ENCODE measurements at regions not wholly inside any gene's neighbourhood (a gene's known extent, or its start where the extent isn't known, plus 50 kb on each side); places are given as distances from the start of the nearest gene placed in this dataset.

- no peak for DNase-seq (ENCODE audit: low read depth, low spot score)
Observed at GRCh38 chr11:130639369-130639768, 190.9 kb downstream of the ADAMTS15 start.

DNA sequence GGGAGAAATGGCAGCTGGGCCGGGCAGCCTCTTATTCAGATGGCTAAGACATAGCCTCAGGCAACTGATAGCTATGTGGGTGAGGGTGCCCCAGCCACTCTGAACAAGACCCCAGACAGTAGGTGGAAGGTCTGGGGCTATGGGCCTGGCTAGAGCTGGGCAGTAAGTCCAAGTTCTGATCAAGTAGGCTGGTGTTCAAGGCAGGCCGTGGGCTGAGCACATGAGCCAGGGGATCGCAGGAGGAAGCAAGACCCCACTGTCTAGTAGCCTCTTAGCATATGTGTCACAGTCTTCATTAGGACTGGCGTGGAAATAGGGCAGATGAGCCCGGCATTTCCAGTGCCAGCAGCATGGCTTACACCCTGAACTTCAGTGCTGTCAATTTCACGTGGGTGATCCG lies 192.1 kb downstream of the ADAMTS15 start:
- no peak for DNase-seq (ENCODE audit: low read depth, low spot score)

DNA sequence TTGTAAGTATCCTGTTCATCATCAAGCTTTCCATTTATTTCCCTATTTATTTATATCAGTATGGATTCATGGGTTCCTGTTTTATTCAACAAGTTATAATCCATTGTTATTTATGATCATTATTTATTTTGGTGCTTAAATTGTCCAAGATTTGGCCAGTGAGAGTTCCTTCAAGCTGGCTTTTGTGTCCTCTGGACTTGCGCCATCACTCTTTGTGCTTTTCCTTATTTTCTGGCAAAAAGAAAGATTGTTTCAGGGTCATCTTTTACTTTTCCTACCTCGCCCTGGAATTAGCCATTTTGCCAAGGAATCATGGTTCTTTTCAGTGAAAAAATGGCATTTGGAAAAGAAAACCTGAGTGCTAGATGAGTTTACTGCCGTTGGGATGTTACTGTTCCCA lies 193.4 kb downstream of the ADAMTS15 start:
- no peak for DNase-seq (ENCODE audit: low read depth, low spot score)

GRCh38 chr11:130642994-130643393 lies 194.5 kb downstream of the ADAMTS15 start:
- DNase-seq (ENCODE audit: low read depth, low spot score): no peak

- DNase-seq (ENCODE audit: low read depth, low spot score): no peak
Observed at GRCh38 chr11:130644187-130644586, 195.7 kb downstream of the ADAMTS15 start.

DNA sequence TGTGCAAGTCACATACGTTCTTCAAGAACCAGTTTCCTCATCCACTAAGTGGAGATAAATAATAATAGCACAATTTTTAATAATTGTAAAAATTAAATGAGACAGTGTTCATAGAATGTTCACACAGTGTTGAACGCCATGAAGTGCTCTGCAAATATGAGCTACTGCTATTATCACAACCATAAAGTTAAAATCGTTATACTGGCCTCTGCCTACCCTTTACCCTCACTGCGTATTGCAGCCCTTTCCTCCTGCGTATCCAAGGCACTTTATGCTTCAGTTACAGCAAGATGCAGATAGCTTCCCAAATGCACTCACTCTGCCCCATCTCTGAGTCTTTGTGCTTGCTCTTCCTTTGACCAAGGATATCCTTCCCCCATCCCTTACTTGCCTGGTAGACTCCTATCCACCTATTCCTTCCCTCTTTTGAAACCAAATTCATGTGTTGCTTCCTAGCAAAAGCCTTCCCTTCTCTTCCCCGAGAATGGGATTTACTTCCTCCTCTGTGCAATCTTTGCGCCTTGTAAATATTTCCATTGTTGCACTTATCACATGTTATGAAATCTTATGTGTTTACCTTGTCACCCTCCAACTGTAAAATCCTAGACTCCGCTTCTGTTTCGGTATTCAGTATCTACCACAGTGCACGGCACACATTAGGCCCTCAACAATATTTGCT lies 196.9 kb downstream of the ADAMTS15 start:
- DNase-seq (ENCODE audit: low read depth, low spot score): no peak

- no peak for DNase-seq (ENCODE audit: low read depth, low spot score)
Observed at GRCh38 chr11:130645843-130646197, 197.4 kb downstream of the ADAMTS15 start.

DNA sequence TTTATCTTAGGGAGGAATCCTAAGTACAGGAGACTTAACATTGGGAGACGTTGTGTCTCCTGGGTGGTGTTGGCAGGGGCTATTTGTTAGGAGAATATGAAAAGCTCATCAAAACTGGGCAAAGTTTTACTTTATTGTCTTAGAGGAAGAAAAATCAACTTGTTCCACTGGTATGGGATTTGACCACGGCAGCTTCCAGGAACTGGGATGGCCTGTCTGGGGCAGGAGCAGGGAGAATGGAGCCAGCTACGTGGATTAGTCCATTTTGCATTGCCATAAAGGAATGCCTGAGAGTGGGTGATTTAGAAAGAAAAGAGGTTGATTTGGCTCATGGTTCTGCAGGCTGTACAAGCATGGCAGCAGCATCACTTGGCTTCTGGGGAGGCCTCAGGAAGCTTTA lies 198.4 kb downstream of the ADAMTS15 start:
- DNase-seq (ENCODE audit: low read depth, low spot score): no peak

DNA sequence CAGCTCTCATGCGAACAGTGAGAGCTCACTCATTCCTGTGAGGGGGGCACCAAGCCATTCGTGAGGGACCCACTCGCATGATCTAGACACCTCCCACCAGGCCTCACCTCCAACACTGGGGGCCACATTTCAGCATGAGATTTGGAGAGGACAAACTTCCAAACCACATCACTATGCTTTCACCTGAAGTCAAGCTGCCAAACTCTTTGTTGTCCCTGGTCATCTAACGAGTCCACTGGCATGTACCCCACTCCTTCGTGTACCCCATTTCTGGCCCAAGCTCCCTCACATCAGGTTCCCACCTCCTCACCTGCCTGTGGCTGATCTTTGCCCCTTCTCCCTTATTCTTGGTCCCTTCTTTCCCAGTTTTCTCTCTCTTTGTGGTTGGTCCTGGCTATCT lies 198.9 kb downstream of the ADAMTS15 start:
- DNase-seq (ENCODE audit: low read depth, low spot score): no peak

- DNase-seq (ENCODE audit: low read depth, low spot score): no peak
Observed at GRCh38 chr11:130649801-130650200, 201.4 kb downstream of the ADAMTS15 start.

DNA sequence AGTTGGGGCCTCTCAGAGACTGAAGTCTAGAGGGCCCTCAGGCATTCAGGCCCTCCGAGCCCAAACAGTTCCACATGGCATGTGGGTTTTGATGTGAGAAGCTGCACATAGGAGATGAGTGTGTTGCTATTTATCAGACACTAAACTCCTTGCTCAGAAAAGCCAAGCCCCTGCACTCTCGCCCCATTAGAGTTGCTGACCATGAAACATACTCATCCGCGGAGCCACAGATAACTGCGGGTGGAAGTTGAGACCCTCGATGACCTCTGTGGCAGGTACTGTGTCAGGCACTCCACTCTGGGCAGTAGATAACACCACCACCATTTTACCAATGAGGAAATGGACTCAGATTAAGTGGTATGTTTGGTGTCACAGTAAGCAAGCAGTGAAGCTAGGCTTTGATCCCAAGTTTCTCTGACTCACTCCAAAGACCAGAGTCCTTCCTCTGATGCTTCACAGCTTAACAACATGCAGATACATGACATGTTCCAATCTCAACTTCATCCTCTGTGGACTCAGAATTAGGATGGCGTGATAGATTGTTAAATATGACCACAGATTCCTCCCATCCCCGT lies 202.1 kb downstream of the ADAMTS15 start:
- DNase-seq (ENCODE audit: low read depth, low spot score): no peak

DNA sequence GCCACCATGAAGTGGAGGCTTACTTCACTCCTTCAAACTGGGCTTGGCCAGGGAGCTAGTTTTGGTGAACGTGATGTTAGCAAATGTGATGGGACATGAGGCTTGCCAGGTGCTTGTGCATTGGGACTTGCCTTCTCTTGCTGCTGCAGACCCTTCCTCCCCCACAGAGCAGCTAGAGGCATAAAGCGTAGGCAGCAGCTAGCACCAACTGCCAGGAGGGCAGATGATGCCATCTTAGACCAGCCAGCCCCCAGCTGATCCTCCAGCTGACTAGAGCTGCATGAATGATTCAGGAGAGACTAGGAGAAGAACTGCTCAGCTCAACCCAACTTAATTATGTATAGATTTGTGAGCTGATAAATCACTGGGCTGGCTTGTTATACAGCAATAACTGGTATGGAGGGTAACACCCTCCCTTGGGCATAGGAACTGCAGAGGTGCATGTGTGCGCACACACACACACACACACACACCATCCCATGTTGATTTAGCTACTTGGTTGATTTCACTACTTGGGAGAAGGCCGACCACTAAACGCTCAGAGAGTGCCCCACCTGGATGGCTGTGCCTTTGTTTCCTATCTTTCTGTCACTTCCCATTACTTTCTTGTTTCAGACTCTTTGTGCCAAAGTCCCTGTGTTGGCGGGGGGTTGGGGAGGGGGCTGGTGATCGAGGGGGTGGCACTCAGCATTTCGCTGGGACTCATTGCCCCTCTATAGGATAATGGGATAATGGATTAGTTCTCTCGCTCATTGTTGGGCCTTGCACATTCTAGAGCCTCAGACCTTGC lies 202.8 kb downstream of the ADAMTS15 start:
- no peak for DNase-seq (ENCODE audit: low read depth, low spot score)

GRCh38 chr11:130652671-130653335 lies 204.4 kb downstream of the ADAMTS15 start:
- DNase-seq (ENCODE audit: low read depth, low spot score): no peak

DNA sequence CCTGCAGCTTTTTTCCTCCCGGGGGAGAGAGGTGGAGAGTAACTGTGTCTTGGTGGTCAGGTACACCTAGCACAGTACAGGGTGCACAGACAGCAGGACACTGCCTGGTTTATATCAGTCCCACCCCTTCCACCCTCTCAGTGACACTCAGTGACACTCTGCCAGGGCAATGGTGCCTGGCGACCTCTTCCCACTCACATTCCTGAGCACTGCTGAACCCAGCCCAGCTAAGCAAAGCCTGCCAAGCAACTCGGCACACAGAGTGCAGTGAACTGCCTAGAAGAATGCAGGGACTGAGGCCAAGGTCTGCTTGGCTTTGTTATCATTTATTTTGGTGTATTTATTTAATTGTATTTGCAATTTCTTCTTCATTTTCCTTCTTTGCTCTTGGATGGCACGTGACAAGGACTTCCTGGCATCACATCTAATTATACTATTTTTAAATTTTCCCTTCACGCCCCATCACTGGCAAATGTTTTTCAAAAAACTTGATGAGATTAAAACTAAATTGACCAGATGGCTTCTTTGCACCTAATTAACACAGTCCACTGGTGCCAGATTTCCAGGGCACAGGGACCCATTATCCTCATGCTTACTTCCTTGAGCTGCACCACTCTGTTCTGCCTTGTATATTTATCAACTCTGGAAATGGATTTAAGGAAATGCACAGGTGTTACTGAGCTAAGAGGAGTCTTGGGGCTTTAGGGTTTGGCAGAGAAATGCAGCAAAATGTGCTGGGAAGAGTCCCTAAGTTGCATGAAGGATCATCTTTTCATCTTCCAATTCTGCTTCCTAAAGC lies 205.6 kb downstream of the ADAMTS15 start:
- no peak for DNase-seq (ENCODE audit: low read depth, low spot score)

DNA sequence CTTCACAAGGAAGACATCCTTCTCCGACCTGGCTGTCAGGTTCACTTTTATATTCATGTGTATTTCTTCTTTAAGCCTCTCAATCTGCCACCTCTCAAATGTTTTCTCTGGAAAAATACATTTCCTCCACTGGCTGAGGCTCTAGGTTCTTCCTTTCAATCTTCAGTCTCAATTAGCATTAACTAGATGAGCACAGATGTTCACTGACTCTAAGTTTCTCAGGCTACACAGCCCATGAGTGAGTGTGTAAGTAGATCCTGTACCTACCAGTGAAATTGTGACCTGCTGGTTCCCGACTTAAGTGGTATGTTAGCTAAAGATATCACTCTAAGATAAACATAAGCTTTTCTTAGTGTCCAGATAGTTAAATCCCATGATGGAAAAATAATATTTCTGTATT lies 206.9 kb downstream of the ADAMTS15 start:
- DNase-seq (ENCODE audit: low read depth, low spot score): no peak

DNA sequence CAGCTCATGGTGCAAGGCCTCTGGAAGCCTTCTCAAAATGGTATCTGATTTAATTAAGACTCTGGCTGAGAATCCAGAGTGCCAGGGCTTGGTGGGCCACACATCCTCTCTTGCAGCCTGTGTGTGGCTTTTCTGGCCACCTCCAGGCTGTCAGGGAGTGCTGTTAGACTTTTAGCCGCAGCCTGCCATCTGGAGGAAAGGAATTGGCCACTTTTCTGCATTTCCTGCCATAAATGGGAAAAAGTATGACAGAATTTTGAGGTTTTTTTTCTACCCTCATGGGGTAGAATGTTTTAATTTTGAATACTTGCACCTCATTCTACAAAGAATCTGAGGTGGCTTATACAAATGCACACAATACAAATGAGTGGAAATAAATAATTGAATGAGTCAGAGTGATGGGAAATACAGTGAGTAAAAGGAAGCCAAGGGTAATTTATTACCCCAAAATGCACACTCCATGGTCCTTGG lies 218.4 kb downstream of the ADAMTS15 start:
- DNase-seq (ENCODE audit: low read depth, low spot score): no peak

- no peak for DNase-seq (ENCODE audit: low read depth, low spot score)
Observed at GRCh38 chr11:130668751-130669150, 220.3 kb downstream of the ADAMTS15 start.

GRCh38 chr11:130670200-130670599 lies 221.8 kb downstream of the ADAMTS15 start:
- DNase-seq (ENCODE audit: low read depth, low spot score): no peak

DNA sequence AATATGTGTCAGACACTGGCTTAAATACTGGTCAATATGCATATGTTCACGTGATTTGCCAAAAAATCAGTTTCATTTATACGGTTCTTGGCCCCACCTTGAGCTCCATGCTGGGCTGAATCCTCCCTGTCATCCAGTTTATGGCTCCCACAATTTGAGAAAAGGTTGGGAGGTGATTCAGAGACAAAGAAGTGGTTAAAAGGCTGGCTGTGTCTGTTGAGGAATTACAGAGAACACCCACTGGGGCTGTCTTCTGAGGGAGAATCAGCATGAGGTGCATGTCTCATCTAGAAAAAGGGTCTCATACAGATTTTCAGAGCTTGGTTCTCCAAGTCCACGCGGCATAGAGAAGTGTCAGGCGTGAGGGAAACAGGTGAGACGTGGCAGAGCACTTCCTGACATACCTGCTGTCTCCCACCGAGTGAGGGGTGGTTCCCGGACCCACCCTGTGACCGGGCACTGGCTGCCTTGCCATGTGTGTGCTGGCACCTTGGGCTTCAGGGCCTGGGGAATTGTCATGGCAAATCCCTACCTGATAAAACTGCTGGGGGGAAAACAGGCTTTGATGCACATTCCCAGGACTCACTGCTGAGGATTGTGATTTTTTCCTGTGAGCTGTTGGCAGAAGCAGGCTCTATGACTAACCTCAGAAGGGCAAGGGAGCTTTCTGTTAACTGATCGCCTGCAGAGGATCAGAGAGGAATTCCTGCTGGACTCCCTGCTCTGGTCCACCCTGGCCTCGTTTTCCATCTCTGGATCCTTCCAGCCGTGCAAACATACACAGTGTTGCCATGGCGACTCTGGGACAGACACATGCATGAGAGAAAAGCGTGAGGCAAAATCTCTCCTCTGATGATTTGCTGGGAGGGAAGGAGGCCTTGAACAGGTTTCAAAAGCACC lies 223.6 kb downstream of the ADAMTS15 start:
- peak; percentile 90 for DNase-seq (ENCODE audit: low read depth, low spot score)

GRCh38 chr11:130672911-130673310 lies 224.5 kb downstream of the ADAMTS15 start:
- no peak for DNase-seq (ENCODE audit: low read depth, low spot score)

Measured in brain pericyte (primary cell).